Tibial artery (tissue), 4 donors: ENCODE measurements at regions not wholly inside any gene's neighbourhood (a gene's known extent, or its start where the extent isn't known, plus 50 kb on each side); places are given as distances from the start of the nearest gene placed in this dataset.

Source experiments
- DNase-seq, 2 donors: peaks; one replicate each; pipeline ENCODE4 v3.0.0-alpha.2; 2019
- H3K27ac ChIP-seq, 2 donors: fragments of 200-600 bp; sonication (generic) in 1 of 2; 1 replicate in 1 of 2; 2 replicates in 1 of 2; pipeline ENCODE4 v1.5.1; 2018 to 2019; ENCODE audit warnings: mild to moderate bottlenecking in 1 of 2
- H3K27me3 ChIP-seq, 2 donors: fragments of 200-600 bp; sonication (generic) in 1 of 2; one replicate each; pipeline versions ENCODE4 v1.5.1 to v1.6.0; 2016 to 2019
- H3K36me3 ChIP-seq, 3 donors: fragments of 200-600 bp; sonication (generic) in 2 of 3; one replicate each; pipeline ENCODE4 v1.5.1; 2016 to 2019; ENCODE audit warnings: mild to moderate bottlenecking in 2 of 3
- H3K4me1 ChIP-seq, 4 donors: fragments of 200-600 bp; sonication (generic) in 2 of 4; 1 replicate in 3 of 4; 2 replicates in 1 of 4; pipeline ENCODE4 v1.5.1; 2016 to 2019
- H3K4me3 ChIP-seq, 2 donors: fragments of 200-600 bp; sonication (generic) in 1 of 2; 1 replicate in 1 of 2; 2 replicates in 1 of 2; pipeline ENCODE4 v1.5.1; 2018 to 2019; ENCODE audit warnings: mild to moderate bottlenecking in 2 of 2
- H3K9me3 ChIP-seq, 3 donors: fragments of 200-600 bp; sonication (generic) in 1 of 3; one replicate each; pipeline ENCODE4 v1.5.1; 2016 to 2019
- intact Hi-C: fragments of 100-400 bp; cut with DNase I; formaldehyde crosslinking; loops from one replicate; pipeline ENCODE4 v1.15.0; 2023; ENCODE audit warnings: low total_unique reads
- TF ChIP-seq, protein P1 (sequence below), 2 experiments: fragments of 200-600 bp in 1 of 2; fragments of 450-650 bp in 1 of 2; IDR thresholded peaks; one replicate each; pipeline ENCODE4 v1.5.1; 2017 to 2019; ENCODE audit warnings: antibody characterized with exemption in 2 of 2, mild to moderate bottlenecking in 1 of 2, moderate library complexity in 1 of 2

DNA sequence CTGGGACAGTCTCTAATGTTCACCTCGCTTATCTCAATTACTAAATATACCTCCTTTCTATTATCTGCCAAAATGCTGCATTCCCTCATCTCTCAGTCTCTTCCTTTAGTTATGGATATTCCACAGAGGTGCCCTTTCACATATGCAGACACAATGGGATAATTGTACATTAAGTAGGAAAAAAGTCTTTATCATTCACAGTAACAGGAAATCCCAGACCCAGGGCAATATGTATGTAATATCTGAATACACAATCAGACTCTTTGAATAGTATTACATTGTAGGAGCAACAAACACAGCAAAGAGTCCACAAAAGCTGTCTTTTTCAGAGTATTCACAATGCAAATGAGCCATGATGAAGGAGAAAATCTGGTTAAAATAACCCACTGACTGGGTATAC lies 1399.0 kb upstream of the ZEB2 start:
- Histone ChIP-seq H3K4me1 (peaks cover 0 to 18% (median 0%) of the 10 kb centered on the region in 4 donors), H3K27ac (no peak overlapping the region), H3K4me3 (no peak overlapping the region), H3K27me3 (no peaks in the 10 kb centered on the region), H3K9me3 (no peaks in the 10 kb centered on the region), H3K36me3 (no peaks in the 10 kb centered on the region)
- intact Hi-C loops = no loop called here
- DNase-seq = no peak
- TF ChIP-seq, protein P1, sequence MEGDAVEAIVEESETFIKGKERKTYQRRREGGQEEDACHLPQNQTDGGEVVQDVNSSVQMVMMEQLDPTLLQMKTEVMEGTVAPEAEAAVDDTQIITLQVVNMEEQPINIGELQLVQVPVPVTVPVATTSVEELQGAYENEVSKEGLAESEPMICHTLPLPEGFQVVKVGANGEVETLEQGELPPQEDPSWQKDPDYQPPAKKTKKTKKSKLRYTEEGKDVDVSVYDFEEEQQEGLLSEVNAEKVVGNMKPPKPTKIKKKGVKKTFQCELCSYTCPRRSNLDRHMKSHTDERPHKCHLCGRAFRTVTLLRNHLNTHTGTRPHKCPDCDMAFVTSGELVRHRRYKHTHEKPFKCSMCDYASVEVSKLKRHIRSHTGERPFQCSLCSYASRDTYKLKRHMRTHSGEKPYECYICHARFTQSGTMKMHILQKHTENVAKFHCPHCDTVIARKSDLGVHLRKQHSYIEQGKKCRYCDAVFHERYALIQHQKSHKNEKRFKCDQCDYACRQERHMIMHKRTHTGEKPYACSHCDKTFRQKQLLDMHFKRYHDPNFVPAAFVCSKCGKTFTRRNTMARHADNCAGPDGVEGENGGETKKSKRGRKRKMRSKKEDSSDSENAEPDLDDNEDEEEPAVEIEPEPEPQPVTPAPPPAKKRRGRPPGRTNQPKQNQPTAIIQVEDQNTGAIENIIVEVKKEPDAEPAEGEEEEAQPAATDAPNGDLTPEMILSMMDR (IDR thresholded peaks at IDR 0.05) = no peak

DNA sequence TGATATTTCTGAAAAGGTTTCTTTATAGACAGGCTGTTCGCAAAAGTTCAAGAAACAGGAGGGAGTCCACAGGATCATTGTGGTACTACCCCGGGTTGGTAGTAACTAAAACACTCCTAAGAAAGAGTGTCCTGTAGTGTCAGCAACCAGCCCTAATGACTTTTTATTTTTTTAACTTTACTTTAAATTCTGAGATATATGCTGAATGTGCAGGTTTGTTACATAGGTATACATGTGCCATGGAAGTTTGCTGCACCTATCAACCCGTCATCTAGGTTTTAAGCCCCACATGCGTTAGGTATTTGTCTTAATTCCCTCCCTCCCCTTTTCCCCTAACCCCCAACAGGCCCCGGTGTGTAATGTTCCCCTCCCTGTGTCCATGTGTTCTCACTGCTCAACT lies 1396.9 kb upstream of the ZEB2 start:
- no peak for DNase-seq
- H3K27me3 ChIP-seq = no peaks in the 10 kb centered on the region
- intact Hi-C loops = no loop called here
- TF ChIP-seq, protein P1 (IDR thresholded peaks at IDR 0.05) = no peak
- H3K4me1 ChIP-seq = peaks cover 0 to 18% (median 0%) of the 10 kb centered on the region in 4 donors
- no peak overlapping the region for H3K4me3 ChIP-seq
- no peaks in the 10 kb centered on the region for H3K36me3 ChIP-seq
- H3K9me3 ChIP-seq = no peaks in the 10 kb centered on the region
- H3K27ac ChIP-seq = no peak overlapping the region

DNA sequence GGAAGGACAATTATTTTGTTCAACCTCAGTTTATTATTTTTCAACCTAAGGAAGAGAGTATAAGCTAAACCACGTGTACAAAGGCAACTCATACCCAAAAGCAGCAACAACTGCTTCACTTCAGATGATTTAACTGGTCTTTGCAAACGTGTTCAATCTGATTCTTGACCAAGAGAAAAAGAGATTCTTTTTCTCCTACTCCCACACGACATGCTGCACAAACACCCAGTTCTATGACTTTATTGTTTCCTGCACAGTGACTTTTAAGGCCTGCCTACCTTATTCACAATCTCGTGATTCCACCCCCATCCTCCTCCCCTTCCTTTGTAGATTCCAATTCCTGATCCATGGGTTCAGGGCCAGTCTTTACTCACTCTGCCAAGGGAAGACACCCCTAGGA lies 1394.8 kb upstream of the ZEB2 start:
- Histone ChIP-seq H3K36me3 (no peaks in the 10 kb centered on the region), H3K27ac (no peak overlapping the region), H3K27me3 (no peaks in the 10 kb centered on the region), H3K9me3 (no peaks in the 10 kb centered on the region), H3K4me1 (peaks cover 0 to 18% (median 0%) of the 10 kb centered on the region in 4 donors), H3K4me3 (no peak overlapping the region)
- TF ChIP-seq, protein P1 (IDR thresholded peaks at IDR 0.05) = no peak
- intact Hi-C loops = no loop called here
- no peak for DNase-seq

DNA sequence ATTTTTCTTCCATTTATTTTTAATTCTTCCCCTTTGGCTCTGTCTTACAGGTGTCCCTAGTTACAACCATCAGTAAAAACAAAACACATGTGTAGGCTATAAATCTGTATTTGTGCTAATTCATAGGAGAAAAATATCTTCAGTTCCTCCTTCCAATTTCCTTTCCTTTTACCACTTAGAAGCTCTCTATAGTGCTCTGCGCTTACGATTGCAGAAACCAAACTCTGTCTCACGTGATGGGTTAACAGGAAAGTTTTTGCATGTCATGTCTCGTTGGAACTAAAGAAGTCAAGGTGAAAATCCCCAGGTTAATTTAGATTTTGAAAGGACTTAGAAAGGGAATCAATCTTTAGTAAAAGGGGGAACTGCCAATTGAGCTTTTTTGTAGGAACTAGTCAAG lies 1390.5 kb upstream of the ZEB2 start:
- Histone ChIP-seq H3K27me3 (no peaks in the 10 kb centered on the region), H3K4me3 (no peak overlapping the region), H3K36me3 (no peaks in the 10 kb centered on the region), H3K9me3 (no peaks in the 10 kb centered on the region), H3K27ac (no peak overlapping the region), H3K4me1 (no peaks in the 10 kb centered on the region)
- no peak for DNase-seq
- intact Hi-C loops = no loop called here
- TF ChIP-seq, protein P1 (IDR thresholded peaks at IDR 0.05) = no peak

DNA sequence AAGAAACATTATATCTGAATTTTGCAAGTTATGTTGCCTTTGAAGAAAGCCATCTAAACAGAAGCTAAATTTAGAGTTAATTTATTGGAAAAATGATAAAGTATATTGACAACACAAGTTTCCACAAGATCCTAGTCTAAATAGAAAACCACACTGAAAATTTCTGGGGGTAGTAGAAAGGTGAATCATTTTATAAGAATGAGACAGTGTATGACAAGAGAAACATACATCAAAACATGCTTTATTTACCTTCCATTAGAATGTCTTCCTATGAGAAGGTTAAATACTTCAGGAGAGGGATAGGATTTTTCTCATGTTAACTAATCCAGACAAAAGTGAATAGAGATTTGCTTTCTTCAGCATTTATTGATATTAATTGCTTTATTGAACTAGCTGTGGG lies 1389.8 kb upstream of the ZEB2 start:
- DNase-seq = no peak
- Histone ChIP-seq H3K27me3 (no peaks in the 10 kb centered on the region), H3K4me3 (no peak overlapping the region), H3K4me1 (no peaks in the 10 kb centered on the region), H3K27ac (no peak overlapping the region), H3K36me3 (no peaks in the 10 kb centered on the region), H3K9me3 (no peaks in the 10 kb centered on the region)
- intact Hi-C loops = no loop called here
- TF ChIP-seq, protein P1 (IDR thresholded peaks at IDR 0.05) = no peak

DNA sequence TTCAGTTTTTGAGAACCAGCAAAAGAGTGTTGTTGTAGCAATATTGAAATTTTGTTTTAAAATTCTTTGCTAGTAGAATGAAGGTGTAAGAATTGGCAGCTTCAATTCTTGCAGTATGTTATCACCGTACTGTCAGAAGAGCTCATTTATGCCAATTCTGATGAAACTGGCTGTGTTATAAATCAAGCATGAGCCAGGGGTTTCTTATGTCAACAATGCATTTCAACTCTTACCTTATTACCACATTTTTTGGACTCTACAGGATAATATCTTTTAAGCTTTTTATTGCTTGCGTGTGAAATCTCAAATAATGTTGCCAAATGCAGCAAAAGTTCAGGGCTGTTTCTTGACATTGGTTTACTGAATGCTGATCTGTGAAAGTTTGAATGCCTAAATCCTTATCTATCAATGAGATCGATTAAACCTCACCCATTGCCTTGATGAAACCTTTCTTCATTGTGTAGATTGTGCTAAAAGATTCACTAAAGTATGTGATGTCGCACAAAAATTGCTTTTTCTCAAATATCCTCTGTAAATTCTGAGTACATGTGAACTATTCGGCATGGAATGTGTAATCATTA lies 1389.3 kb upstream of the ZEB2 start:
- Histone ChIP-seq H3K27ac (no peak overlapping the region), H3K9me3 (no peaks in the 10 kb centered on the region), H3K4me3 (no peak overlapping the region), H3K36me3 (no peaks in the 10 kb centered on the region), H3K27me3 (no peaks in the 10 kb centered on the region), H3K4me1 (no peaks in the 10 kb centered on the region)
- TF ChIP-seq, protein P1 (IDR thresholded peaks at IDR 0.05) = no peak
- no peak for DNase-seq
- intact Hi-C loops = no loop called here
